Stromal cell of bone marrow (primary cell): ENCODE measurements at regions not wholly inside any gene's neighbourhood (a gene's known extent, or its start where the extent isn't known, plus 50 kb on each side); places are given as distances from the start of the nearest gene placed in this dataset.

Experiments used
- DNase-seq: peaks from one replicate; pipeline ENCODE4 v3.0.0-alpha.2; 2012; ENCODE audit warnings: low read depth

GRCh38 chr2:126579868-126580267 lies 76.1 kb upstream of the GYPC start:
- no peak for DNase-seq

DNA sequence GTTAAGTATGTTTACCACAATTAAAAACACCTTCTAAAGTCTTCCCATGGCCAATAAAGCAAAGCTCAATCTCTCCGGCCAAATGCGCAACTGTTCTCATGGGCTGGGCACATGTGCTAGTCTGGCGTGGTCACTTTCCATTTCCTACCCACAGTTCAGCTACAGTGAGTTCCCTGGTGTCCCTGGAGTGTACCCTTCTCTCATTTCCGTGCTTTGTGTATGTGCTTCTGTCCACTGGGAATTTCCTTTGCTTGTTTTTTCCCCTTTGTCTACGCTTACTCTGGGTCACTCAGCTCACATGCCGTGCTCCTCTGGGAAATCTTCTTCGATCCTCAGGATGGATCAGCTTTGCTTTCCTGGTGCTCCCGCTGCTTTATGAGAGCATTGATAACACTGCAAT lies 69.6 kb upstream of the GYPC start:
- no peak for DNase-seq

DNA sequence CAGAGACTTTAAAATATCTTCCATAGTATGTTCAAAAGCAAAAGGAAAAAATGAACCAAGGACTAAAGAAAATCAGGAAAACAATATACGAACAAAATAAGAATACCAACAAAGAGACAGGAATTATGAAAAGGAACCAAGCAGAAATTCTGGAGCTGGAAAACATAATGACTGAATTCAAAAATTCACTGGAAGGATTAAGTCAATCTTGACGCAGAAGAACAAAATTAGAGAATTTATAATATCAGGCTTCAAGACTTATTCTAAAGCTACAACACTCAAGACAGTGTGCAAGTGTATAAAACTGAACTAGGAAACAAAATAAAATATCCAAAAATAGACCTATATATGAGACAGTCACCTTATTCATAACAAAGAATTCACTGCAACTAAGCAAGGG lies 56.9 kb upstream of the GYPC start:
- DNase-seq, result no peak

GRCh38 chr2:126600742-126601141 lies 55.2 kb upstream of the GYPC start:
- no peak for DNase-seq

DNA sequence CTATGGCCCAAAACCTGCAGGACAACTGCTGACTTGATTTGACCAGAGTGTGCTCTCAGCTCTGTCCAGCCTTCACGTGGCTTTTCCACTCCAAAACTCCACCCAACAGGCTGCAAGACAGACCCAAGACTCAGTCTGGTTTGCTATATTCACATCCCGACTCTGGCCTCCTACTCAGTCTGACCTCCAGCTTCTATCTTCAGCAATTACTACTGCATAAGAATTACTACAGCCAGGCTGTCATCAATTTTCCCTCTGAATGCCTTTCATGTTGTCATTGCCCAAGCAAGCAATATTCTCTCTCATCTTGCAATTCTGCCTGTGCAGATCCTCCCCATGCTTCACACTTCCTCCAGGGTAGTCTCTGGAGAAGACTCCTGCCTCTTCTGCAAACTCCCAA lies 53.6 kb upstream of the GYPC start:
- DNase-seq, result no peak
